OCI-LY3 (cell line): ENCODE measurements at regions not wholly inside any gene's neighbourhood (a gene's known extent, or its start where the extent isn't known, plus 50 kb on each side); places are given as distances from the start of the nearest gene placed in this dataset.

Experiments used
- CTCF ChIP-seq: fragments of 200-600, 300-600 bp; sonication (generic); IDR thresholded peaks from 2 replicates; pipeline ENCODE4 v1.5.1; 2014; ENCODE audit warnings: antibody characterized with exemption, low read length, low read depth
- EZH2phosphoT487 ChIP-seq: fragments of 200-600 bp; shearing (Covaris generic); IDR thresholded peaks from 2 replicates; pipeline ENCODE4 v1.6.1; 2018; ENCODE audit warnings: antibody characterized with exemption, mixed run types, low read depth

DNA sequence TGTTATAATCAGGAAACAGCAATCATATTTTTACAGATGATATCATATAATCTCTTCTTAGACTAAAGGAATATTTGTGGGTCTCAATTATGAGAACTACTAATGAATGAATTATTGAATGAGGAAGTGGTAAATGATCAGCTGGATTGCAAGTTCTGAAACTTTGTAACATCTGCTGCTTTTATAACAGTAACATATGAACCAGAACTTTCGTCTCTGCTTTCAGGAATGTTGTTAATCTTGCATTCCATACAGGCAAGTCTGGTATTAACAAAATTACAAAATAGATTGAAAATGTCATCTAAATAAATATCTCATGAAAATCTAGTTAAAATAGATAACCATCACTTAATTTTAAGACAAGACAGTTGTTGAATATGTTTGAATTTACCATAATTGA lies 110.5 kb upstream of the COL11A1 start:
- no peak for TF ChIP-seq EZH2phosphoT487
- TF ChIP-seq CTCF = no peak
